ENCODE measurements at regions not wholly inside any gene's neighbourhood (a gene's known extent, or its start where the extent isn't known, plus 50 kb on each side); places are given as distances from the start of the nearest gene placed in this dataset.

DNA sequence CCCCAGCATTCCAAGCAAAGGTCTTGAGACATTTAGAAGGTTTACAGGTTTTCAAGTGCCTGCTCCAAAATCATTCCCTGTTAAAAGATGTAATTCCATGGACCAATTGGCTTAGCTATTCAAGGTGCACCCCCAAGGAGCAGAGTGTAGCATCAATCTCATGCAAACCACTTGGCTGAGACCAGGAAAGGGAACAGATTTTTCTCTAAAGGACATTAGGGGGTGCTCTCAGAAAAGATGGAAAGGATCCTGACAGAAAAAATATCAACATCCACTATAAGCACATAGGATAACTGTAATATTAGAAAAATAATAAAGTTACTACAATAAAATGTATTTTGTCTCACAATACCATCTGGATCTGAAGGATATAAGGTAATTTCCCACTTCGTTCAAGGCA is 328.0 kb upstream of the CDIN1 start:
- Mint-ChIP-seq H3K4me3 (ENCODE audit: unreplicated experiment) (no peak overlapping the region), H3K27ac (ENCODE audit: low read depth, unreplicated experiment) (no peak overlapping the region), H3K4me1 (ENCODE audit: insufficient read depth, unreplicated experiment) (no peaks in the 10 kb centered on the region), H3K27me3 (ENCODE audit: insufficient read depth, unreplicated experiment) (no peaks in the 10 kb centered on the region), H3K36me3 (ENCODE audit: insufficient read depth, unreplicated experiment) (no peaks in the 10 kb centered on the region), H3K9me3 (ENCODE audit: unreplicated experiment) (peaks cover 10% of the 10 kb centered on the region)
- POLR2A ChIA-PET: interaction anchor here (0.5 kb wide), 1 partner anchor 801 kb away, joined by 5 read pairs; no protein-coding TSS in a partner anchor
- BruUV-seq (replicated peaks): no TSS peak
- CTCF ChIA-PET: interaction anchor here (0.9 to 1.0 kb wide), 2 partner anchors 10 to 12 kb away, joined by 3 read pairs; no protein-coding TSS in a partner anchor
- intact Hi-C loops (cut with micrococcal nuclease): no loop called here
- DNase-seq (ENCODE audit: unreplicated experiment): no peak
- TF ChIP-seq, protein P1, sequence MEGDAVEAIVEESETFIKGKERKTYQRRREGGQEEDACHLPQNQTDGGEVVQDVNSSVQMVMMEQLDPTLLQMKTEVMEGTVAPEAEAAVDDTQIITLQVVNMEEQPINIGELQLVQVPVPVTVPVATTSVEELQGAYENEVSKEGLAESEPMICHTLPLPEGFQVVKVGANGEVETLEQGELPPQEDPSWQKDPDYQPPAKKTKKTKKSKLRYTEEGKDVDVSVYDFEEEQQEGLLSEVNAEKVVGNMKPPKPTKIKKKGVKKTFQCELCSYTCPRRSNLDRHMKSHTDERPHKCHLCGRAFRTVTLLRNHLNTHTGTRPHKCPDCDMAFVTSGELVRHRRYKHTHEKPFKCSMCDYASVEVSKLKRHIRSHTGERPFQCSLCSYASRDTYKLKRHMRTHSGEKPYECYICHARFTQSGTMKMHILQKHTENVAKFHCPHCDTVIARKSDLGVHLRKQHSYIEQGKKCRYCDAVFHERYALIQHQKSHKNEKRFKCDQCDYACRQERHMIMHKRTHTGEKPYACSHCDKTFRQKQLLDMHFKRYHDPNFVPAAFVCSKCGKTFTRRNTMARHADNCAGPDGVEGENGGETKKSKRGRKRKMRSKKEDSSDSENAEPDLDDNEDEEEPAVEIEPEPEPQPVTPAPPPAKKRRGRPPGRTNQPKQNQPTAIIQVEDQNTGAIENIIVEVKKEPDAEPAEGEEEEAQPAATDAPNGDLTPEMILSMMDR (IDR thresholded peaks at IDR 0.05; ENCODE audit: unreplicated experiment): no peak

DNA sequence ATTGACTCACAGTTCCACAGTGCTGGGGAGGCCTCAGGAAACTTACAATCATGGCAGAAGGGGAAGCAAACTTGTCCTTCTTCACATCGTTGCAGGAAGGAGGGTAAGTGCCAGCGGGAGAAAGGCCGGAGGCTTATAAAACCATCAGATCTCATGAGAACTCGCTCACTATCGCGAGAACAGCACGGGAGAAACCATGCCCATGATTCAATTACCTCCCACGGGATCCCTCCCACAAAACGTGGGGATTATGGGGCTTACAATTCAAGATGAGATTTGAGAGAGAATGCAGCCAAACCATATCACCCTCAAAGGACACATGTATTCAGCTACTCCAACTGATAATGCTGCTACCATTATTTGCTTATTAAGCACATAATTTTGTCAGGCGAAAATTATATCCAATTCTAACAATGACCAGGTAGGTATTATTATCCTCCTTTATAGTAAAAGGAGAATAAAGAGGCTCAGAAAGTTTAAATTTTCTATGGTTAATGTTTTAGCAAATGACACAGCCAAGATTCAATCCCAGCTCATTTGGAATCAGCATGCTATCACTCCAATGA is 327.2 kb upstream of the CDIN1 start:
- Mint-ChIP-seq H3K4me1 (ENCODE audit: insufficient read depth, unreplicated experiment) (no peaks in the 10 kb centered on the region), H3K36me3 (ENCODE audit: insufficient read depth, unreplicated experiment) (no peaks in the 10 kb centered on the region), H3K27ac (ENCODE audit: low read depth, unreplicated experiment) (no peak overlapping the region), H3K27me3 (ENCODE audit: insufficient read depth, unreplicated experiment) (no peaks in the 10 kb centered on the region), H3K4me3 (ENCODE audit: unreplicated experiment) (no peak overlapping the region), H3K9me3 (ENCODE audit: unreplicated experiment) (peaks cover 8% of the 10 kb centered on the region)
- no TSS peak for BruUV-seq (replicated peaks)
- CTCF ChIA-PET: no interaction called here
- intact Hi-C loops (cut with micrococcal nuclease): no loop called here
- TF ChIP-seq, protein P1 (IDR thresholded peaks at IDR 0.05; ENCODE audit: unreplicated experiment): no peak
- no peak for DNase-seq (ENCODE audit: unreplicated experiment)
- POLR2A ChIA-PET: no interaction called here

DNA sequence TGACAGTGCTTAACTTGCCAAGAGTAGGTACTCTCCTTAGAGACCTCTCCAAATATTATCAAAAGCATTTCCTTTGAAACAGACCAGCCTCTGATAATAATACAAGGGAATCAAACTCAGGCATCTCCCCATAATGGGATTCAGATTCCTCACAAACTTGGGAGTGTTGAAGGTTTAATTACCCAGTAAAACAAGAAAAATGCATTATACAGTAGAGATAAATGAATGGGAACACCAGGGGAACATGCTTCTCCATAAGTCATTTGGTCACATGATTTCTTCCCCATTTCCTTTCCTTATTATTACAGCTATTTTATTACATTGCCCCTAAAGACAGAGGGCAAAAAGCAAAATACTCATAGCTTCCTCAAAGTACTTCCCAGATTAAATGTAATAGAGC is 325.0 kb upstream of the CDIN1 start:
- intact Hi-C loops (cut with micrococcal nuclease): no loop called here
- no TSS peak for BruUV-seq (replicated peaks)
- TF ChIP-seq, protein P1 (IDR thresholded peaks at IDR 0.05; ENCODE audit: unreplicated experiment): no peak
- DNase-seq (ENCODE audit: unreplicated experiment): no peak
- Mint-ChIP-seq H3K4me1 (ENCODE audit: insufficient read depth, unreplicated experiment) (no peaks in the 10 kb centered on the region), H3K27me3 (ENCODE audit: insufficient read depth, unreplicated experiment) (no peaks in the 10 kb centered on the region), H3K9me3 (ENCODE audit: unreplicated experiment) (peaks cover 15% of the 10 kb centered on the region), H3K27ac (ENCODE audit: low read depth, unreplicated experiment) (no peak overlapping the region), H3K36me3 (ENCODE audit: insufficient read depth, unreplicated experiment) (no peaks in the 10 kb centered on the region), H3K4me3 (ENCODE audit: unreplicated experiment) (no peak overlapping the region)
- POLR2A ChIA-PET: no interaction called here
- CTCF ChIA-PET: interaction anchor here (0.6 kb wide), 1 partner anchor 734 kb away, joined by 3 read pairs; no protein-coding TSS in a partner anchor

DNA sequence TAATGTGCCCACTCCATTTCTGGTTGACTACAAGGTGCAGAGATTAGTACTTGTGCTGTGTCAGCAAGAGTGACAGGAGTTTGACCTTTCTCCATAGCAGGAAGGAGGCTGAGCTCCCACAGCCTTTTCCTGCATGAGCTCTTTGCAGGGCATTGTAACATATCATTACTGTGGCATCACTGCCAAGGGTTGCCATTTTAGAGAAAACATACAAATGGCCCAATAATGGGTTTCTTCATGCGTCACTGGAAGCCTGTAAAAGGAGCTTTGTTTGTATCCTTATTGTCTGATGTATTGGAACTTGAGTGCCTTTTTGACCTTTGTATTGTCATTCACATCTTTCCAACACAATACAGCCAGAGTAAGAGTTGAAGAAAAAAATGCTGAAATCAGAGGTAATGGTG is 323.0 kb upstream of the CDIN1 start:
- H3K4me3 Mint-ChIP-seq (ENCODE audit: unreplicated experiment): no peak overlapping the region
- H3K27ac Mint-ChIP-seq (ENCODE audit: low read depth, unreplicated experiment): no peak overlapping the region
- no peaks in the 10 kb centered on the region for H3K27me3 Mint-ChIP-seq (ENCODE audit: insufficient read depth, unreplicated experiment)
- CTCF ChIA-PET: no interaction called here
- POLR2A ChIA-PET: no interaction called here
- BruUV-seq (replicated peaks): no TSS peak
- intact Hi-C loops (cut with micrococcal nuclease): no loop called here
- H3K36me3 Mint-ChIP-seq (ENCODE audit: insufficient read depth, unreplicated experiment): no peaks in the 10 kb centered on the region
- peaks cover 15% of the 10 kb centered on the region for H3K9me3 Mint-ChIP-seq (ENCODE audit: unreplicated experiment)
- no peaks in the 10 kb centered on the region for H3K4me1 Mint-ChIP-seq (ENCODE audit: insufficient read depth, unreplicated experiment)
- TF ChIP-seq, protein P1 (IDR thresholded peaks at IDR 0.05; ENCODE audit: unreplicated experiment): no peak
- no peak for DNase-seq (ENCODE audit: unreplicated experiment)

Measured in MCF 10A (cell line).